ENCODE measurements at regions not wholly inside any gene's neighbourhood (a gene's known extent, or its start where the extent isn't known, plus 50 kb on each side); places are given as distances from the start of the nearest gene placed in this dataset.

GRCh38 chr1:194586302-194586701, 1399.9 kb upstream of the B3GALT2 start:
- no peak for TF ChIP-seq CREB5 (CRISPR knock-in tag; IDR thresholded peaks at IDR 0.05)
- no peak for TF ChIP-seq ERF (CRISPR knock-in tag; IDR thresholded peaks at IDR 0.05)
- no peak for TF ChIP-seq KLF13 (tag; IDR thresholded peaks at IDR 0.05; ENCODE audit: borderline replicate concordance, low read depth)
- TF ChIP-seq, protein P1, sequence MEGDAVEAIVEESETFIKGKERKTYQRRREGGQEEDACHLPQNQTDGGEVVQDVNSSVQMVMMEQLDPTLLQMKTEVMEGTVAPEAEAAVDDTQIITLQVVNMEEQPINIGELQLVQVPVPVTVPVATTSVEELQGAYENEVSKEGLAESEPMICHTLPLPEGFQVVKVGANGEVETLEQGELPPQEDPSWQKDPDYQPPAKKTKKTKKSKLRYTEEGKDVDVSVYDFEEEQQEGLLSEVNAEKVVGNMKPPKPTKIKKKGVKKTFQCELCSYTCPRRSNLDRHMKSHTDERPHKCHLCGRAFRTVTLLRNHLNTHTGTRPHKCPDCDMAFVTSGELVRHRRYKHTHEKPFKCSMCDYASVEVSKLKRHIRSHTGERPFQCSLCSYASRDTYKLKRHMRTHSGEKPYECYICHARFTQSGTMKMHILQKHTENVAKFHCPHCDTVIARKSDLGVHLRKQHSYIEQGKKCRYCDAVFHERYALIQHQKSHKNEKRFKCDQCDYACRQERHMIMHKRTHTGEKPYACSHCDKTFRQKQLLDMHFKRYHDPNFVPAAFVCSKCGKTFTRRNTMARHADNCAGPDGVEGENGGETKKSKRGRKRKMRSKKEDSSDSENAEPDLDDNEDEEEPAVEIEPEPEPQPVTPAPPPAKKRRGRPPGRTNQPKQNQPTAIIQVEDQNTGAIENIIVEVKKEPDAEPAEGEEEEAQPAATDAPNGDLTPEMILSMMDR (IDR thresholded peaks at IDR 0.05 in 2 of 3, conservative IDR thresholded peaks at IDR 0.05 in 1 of 3; ENCODE audit: insufficient read depth in 2 of 3, low read depth in 1 of 3, low read length in 3 of 3): no peak
- no peak for TF ChIP-seq GABPA (tag; conservative IDR thresholded peaks at IDR 0.05; ENCODE audit: low read depth)
- no peak for TF ChIP-seq MAFK (IDR thresholded peaks at IDR 0.05; ENCODE audit: low read length)

Measured in K562 (cell line).